Cardiac fibroblast (primary cell): ENCODE measurements at regions not wholly inside any gene's neighbourhood (a gene's known extent, or its start where the extent isn't known, plus 50 kb on each side); places are given as distances from the start of the nearest gene placed in this dataset.
"Not testable (repeated sequence)": the region's sequence is repeated elsewhere in the genome, so short reads cannot be mapped to it uniquely, and the experiment has no call there.

Experiments
- DNase-seq, 2 donors: peaks; one replicate each; pipeline versions ENCODE4 v3.0.0 to v3.0.0-alpha.2; 2010; ENCODE audit warnings: low read depth in 2 of 2
- H3K4me3 ChIP-seq, 2 donors: replicated peaks in 1 of 2; 1 replicate in 1 of 2; 2 replicates in 1 of 2; pipeline ENCODE4 v1.5.1; 2011; ENCODE audit warnings: low read depth in 2 of 2, low read length in 2 of 2, mild to moderate bottlenecking in 2 of 2, moderate library complexity in 1 of 2
- TF ChIP-seq, protein P1 (sequence below): IDR thresholded peaks from one replicate; pipeline ENCODE4 v1.5.1; 2011; ENCODE audit warnings: low read depth, mild to moderate bottlenecking, low read length, inconsistent platforms

DNA sequence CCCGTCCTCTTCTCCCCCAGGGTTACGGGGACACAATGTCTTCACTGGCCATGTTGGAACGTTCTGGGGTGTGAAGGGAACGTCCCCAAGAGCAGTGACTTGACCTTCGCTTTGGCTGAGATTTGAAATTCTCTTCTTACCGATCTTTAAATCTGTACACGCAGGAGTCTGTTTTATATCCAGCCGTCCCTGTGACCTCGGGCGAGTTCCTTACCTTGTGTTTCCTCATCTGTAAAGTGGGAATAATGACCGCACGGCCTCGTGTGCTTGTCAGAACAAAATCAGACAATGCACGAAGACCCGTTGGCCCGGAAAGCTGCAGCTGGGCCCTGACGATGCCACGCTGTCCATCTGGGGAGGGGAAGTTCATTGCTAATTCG lies 454.3 kb downstream of the PREX1 start:
- H3K4me3 ChIP-seq, result no peak overlapping the region
- TF ChIP-seq, protein P1, sequence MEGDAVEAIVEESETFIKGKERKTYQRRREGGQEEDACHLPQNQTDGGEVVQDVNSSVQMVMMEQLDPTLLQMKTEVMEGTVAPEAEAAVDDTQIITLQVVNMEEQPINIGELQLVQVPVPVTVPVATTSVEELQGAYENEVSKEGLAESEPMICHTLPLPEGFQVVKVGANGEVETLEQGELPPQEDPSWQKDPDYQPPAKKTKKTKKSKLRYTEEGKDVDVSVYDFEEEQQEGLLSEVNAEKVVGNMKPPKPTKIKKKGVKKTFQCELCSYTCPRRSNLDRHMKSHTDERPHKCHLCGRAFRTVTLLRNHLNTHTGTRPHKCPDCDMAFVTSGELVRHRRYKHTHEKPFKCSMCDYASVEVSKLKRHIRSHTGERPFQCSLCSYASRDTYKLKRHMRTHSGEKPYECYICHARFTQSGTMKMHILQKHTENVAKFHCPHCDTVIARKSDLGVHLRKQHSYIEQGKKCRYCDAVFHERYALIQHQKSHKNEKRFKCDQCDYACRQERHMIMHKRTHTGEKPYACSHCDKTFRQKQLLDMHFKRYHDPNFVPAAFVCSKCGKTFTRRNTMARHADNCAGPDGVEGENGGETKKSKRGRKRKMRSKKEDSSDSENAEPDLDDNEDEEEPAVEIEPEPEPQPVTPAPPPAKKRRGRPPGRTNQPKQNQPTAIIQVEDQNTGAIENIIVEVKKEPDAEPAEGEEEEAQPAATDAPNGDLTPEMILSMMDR, result no peak
- DNase-seq, result no peak

DNA sequence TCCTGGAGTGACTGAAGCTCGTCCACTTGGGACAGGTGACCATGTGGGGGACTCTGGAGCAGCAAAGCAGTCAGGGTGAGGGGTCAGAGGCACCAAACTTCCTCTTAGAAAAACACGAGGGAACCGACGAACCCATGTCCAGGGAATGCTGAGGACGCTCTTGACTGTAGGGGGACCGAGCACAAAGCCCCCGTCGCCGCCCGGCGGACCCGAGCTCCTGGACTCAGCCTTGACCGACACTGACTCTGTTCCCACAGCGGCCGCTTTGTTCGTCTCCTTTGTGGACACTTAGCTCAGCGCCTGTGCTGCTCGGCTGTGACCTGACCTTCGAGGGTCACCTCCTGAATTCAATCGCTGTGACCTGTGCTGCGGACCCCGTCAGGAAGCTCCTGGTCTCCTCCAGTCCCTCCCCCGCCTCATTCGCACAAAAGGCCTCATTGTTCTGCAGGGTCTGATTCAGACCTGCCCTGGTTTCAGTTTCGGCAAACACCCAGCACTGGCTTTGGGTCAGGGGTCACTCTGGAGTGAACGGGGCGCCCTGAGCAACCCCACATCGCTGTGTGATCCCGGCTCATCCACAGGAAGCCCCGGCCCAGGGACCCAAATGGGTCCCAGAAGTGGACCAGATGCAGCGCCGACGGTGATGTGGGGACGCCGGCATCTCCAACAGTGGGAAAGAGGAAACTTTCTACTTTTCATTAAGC lies 454.8 kb downstream of the PREX1 start:
- not testable (repeated sequence) for H3K4me3 ChIP-seq, DNase-seq

DNA sequence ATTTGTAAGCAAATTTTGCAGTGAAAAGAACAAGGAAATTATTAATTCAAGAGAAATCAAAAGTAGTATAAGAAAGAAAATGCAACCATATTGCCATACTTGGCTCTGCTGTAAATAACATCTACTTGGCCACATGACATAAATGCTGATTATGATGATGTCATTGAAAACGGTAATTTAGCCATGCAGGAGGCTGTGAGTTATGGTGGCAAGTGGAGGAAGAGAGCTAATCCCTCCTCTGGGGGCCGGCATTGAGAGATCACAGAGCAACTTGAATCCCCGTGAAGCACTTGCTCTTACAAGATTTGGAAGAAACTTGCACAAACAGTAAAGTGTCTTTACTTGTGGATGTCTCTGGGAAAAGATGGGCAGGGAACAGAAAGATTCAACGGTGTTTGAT lies 456.6 kb downstream of the PREX1 start:
- H3K4me3 ChIP-seq, result no peak overlapping the region
- DNase-seq, result no peak
- TF ChIP-seq, protein P1, result no peak

DNA sequence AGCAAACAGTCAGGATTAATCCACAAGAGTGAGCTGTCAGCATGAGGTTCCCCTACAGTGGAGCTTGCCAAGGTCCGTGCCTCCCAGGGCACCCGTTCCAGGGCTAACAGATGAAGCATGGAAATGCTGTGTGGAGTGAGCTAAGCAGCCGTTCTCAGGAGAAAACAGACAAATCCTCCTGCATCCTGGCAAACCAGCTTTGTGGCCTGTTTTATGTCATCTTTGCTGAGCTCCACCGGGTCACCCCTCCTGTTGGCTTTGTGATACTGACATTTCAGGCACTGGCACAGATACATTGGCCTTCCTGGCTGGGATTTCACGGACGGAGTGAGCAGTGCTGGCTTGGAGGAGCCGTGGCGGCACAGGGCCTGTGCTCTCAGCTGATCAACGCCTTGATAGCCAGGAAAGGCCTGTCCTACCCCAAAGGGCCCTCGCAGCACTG lies 459.2 kb downstream of the PREX1 start:
- DNase-seq, result peak in 1 of 2 donors; percentile 6

DNA sequence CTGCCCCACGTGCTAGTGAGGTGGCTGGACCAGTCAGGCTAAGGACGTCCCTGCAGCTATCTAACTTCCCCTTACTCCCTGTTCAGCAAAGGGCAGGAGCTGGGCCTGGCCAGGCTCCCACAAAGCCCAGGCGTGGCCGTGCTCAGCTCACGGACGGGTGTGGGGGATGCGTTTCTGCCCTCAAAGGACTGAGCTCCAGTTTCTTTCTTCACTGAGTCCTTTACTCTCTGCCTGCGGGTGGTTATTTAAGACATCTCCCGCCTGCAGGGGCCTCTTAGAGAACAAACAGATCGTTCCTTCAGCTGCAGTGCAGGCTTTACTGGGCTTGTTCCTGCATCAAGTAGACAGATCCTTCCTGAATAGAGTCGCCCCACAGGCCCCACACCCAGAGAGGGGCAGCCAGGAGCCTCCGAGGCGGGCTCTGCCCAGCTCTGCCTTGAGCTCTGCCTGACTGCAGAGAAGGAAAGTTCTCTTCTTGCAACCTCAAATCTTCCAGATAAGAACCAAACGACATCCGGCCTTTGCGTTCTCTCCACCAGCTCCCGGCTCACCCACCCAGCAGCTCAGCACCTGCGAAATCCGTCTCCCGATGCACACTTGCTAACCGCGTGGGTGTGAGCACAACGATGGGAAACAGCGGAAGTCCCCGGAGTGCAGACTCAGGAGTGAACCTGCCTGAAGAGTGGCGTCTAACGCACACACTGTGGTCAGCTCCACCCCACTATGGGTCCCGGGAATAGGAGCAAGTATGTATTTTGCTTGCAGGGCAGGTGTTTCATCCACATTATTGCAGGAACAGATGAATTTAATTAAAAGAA lies 460.0 kb downstream of the PREX1 start:
- DNase-seq, H3K4me3 ChIP-seq: not testable (repeated sequence)

More for the DNA sequence above, 459.2 kb downstream of the PREX1 start:
- H3K4me3 ChIP-seq, result not testable (repeated sequence)

DNA sequence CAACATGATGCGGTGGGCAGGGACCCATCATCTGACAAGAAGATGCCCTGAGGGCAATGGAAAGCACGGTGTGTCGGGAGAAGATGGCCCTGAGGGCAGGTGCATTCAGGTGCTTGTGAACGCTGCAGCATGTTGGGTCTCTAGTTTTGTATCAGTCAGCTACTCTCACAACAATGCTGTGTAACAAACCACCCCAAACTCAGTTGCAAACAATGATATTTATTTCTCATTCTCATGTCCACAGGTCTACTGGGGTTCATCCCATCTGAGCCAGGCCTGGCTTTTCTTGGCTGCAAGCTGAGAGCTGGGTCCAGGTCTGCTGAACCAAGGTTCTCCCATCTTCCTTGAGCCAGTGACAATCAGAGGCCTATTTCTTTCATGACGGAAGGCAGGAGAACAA lies 461.6 kb downstream of the PREX1 start:
- no peak overlapping the region for H3K4me3 ChIP-seq
- DNase-seq, result no peak
- TF ChIP-seq, protein P1, result no peak

DNA sequence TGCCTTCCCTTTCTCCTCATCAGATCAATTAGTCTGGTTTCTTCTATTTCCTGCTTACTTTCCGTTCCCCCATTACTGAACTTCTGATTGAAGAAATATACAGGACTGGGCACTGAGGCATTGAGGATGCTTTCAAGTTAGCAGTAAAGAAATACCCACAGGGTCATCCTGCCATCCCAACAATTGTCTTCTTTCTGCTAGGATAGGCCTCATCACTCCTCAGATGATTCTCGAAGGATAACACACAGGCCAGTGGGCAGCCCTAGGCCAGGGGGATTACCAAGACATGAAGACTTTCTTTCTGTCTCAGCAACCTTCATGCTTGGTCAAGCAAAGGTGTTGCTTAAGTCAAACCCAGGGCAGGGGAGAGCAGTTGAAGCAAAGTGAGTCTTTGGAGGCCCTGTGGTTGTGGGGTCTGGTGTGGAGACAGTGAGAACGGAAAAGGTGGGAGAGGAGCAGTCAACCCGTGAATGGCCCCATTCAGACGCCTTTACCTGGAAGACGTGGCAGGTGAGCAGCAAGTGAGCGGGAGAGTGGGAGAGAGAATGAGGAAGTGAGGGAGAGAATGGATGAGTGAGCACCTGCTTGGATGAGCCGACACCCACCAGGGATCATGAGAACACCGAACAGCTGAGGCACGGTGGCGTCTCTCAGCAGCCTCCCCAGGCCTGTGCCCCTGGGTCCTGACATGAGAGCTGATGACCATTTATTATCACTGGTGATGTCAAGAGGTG lies 462.9 kb downstream of the PREX1 start:
- H3K4me3 ChIP-seq, result no peak overlapping the region
- DNase-seq, result no peak
- TF ChIP-seq, protein P1, result no peak

DNA sequence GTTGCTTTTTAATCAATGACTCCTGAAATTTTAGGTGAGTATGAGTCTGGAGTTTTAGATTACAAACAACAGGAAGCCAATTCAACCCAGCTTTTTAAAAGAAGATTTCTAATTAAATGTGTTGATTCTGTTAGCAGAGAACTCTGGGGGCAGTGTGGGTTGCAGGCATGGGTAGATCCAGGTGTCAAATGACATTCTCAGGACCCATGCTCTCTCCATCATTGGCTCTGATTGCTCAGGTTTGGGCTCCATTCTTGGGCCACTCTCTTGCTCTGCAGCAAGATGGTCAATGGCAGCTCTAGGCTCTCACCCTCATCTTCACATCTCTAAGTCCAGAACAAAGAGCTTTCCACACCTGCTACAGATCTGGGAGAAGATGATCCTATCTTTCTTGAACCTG lies 463.7 kb downstream of the PREX1 start:
- no peak overlapping the region for H3K4me3 ChIP-seq
- TF ChIP-seq, protein P1, result no peak
- no peak for DNase-seq
